HG02981 (cell line): ENCODE measurements at regions not wholly inside any gene's neighbourhood (a gene's known extent, or its start where the extent isn't known, plus 50 kb on each side); places are given as distances from the start of the nearest gene placed in this dataset.
"Not testable (repeated sequence)": the region's sequence is repeated elsewhere in the genome, so short reads cannot be mapped to it uniquely, and the experiment has no call there.

ENCODE experiments used
- ATAC-seq: cut with Tn5 transposase; IDR thresholded peaks from one replicate; pipeline ENCODE4 v1.9.1; 2021; ENCODE audit warnings: mild to moderate bottlenecking, moderate library complexity; ENCODE audit not compliant: unreplicated experiment

- no peak for ATAC-seq
Observed at GRCh38 chr17:69669441-69670178, 255.1 kb downstream of the MAP2K6 start.

- no peak for ATAC-seq
Observed at GRCh38 chr17:69672924-69673323, 258.4 kb downstream of the MAP2K6 start.

- ATAC-seq = no peak
Observed at GRCh38 chr17:69677130-69677529, 262.6 kb downstream of the MAP2K6 start.

- no peak for ATAC-seq
Observed at GRCh38 chr17:69678206-69678605, 263.7 kb downstream of the MAP2K6 start.

GRCh38 chr17:69679829-69680228 lies 265.3 kb downstream of the MAP2K6 start:
- ATAC-seq = no peak

- ATAC-seq = no peak
Observed at GRCh38 chr17:69684251-69684650, 269.8 kb downstream of the MAP2K6 start.

- ATAC-seq = not testable (repeated sequence)
Observed at GRCh38 chr17:69685150-69685549, 270.7 kb downstream of the MAP2K6 start.

- ATAC-seq = no peak
Observed at GRCh38 chr17:69690531-69690930, 276.0 kb downstream of the MAP2K6 start.

- no peak for ATAC-seq
Observed at GRCh38 chr17:69692171-69692570, 277.7 kb downstream of the MAP2K6 start.

GRCh38 chr17:69695646-69696045 lies 281.1 kb downstream of the MAP2K6 start:
- no peak for ATAC-seq

GRCh38 chr17:69696650-69697049 lies 282.2 kb downstream of the MAP2K6 start:
- ATAC-seq = no peak

- not testable (repeated sequence) for ATAC-seq
Observed at GRCh38 chr17:69698352-69698751, 283.9 kb downstream of the MAP2K6 start.

GRCh38 chr17:69702078-69702477 lies 287.6 kb downstream of the MAP2K6 start:
- no peak for ATAC-seq

GRCh38 chr17:69703751-69704150 lies 289.3 kb downstream of the MAP2K6 start:
- ATAC-seq = no peak

- no peak for ATAC-seq
Observed at GRCh38 chr17:69704935-69705334, 290.4 kb downstream of the MAP2K6 start.

- no peak for ATAC-seq
Observed at GRCh38 chr17:69706127-69706526, 291.6 kb downstream of the MAP2K6 start.

- no peak for ATAC-seq
Observed at GRCh38 chr17:69709441-69709840, 294.9 kb downstream of the MAP2K6 start.

GRCh38 chr17:69710926-69711325 lies 296.4 kb downstream of the MAP2K6 start:
- ATAC-seq = no peak

- no peak for ATAC-seq
Observed at GRCh38 chr17:69711541-69711940, 297.0 kb downstream of the MAP2K6 start.

GRCh38 chr17:69712801-69713311 lies 298.4 kb downstream of the MAP2K6 start:
- ATAC-seq = no peak

- ATAC-seq = no peak
Observed at GRCh38 chr17:69713815-69714214, 299.3 kb downstream of the MAP2K6 start.

GRCh38 chr17:69714669-69715068 lies 300.2 kb downstream of the MAP2K6 start:
- no peak for ATAC-seq

- ATAC-seq = no peak
Observed at GRCh38 chr17:69715656-69716055, 301.2 kb downstream of the MAP2K6 start.
